IMR-90 (cell line): ENCODE measurements at regions not wholly inside any gene's neighbourhood (a gene's known extent, or its start where the extent isn't known, plus 50 kb on each side); places are given as distances from the start of the nearest gene placed in this dataset.
A peak's percentile ranks its signal among the peaks of the same experiment; 100 is the strongest.

Experiments used
- ATAC-seq: fragments of 200-7000 bp; cut with Tn5 transposase; 2 replicates; pipeline ENCODE4 v1.9.1; 2020; ENCODE audit warnings: low read depth, mild to moderate bottlenecking, moderate library complexity
- BruUV-seq: library from RNA; stranded (reverse); fragments of 400-500 nt; replicated peaks from 2 replicates; lab custom pipeline; 2021; lab: Mats Ljungman, UMichigan
- CTCF ChIA-PET: fragments of 300-600 bp; formaldehyde crosslinking; extraction: SDS; loops from one replicate; lab custom pipeline; 2021; ENCODE audit warnings: antibody characterized with exemption; lab: Yijun Ruan, JAX
- POLR2A ChIA-PET: fragments of 300-600 bp; sonication (Branson Sonifier 250); formaldehyde crosslinking; loops from one replicate; lab custom pipeline; 2022; ENCODE audit warnings: antibody characterized with exemption; ENCODE audit not compliant: unreplicated experiment; lab: Charles Lee
- DNase-seq: peaks from one replicate; pipeline ENCODE4 v3.0.0; 2013
- H2AFZ ChIP-seq: replicated peaks from 2 replicates; pipeline ENCODE3; 2013; ENCODE audit warnings: low read length, mild to moderate bottlenecking; ENCODE audit not compliant: poor library complexity
- H2AK5ac ChIP-seq: 2 replicates; pipeline ENCODE4 v1.6.1; 2013; ENCODE audit warnings: low read depth, low read length, inconsistent platforms
- H2AK9ac ChIP-seq: replicated peaks from 2 replicates; pipeline ENCODE3; 2013; ENCODE audit warnings: mild to moderate bottlenecking, low read depth, low read length, moderate library complexity; ENCODE audit not compliant: poor library complexity
- H2BK120ac ChIP-seq: 2 replicates; pipeline ENCODE4 v1.6.1; 2013; ENCODE audit warnings: low read depth, low read length, inconsistent platforms
- H2BK15ac ChIP-seq: 3 replicates; pipeline ENCODE4 v1.6.1; 2013; ENCODE audit warnings: low read depth, low read length, inconsistent platforms
- H2BK20ac ChIP-seq: 2 replicates; pipeline ENCODE4 v1.6.1; 2013; ENCODE audit warnings: low read depth, mild to moderate bottlenecking, inconsistent platforms, low read length, moderate library complexity
- H2BK5ac ChIP-seq: 2 replicates; pipeline ENCODE4 v1.6.1; 2013; ENCODE audit warnings: mild to moderate bottlenecking, low read depth, low read length, inconsistent platforms; ENCODE audit not compliant: poor library complexity, severe bottlenecking
- H3K14ac ChIP-seq: replicated peaks from 2 replicates; pipeline ENCODE4 v1.6.1; 2013; ENCODE audit warnings: low read depth, low read length, inconsistent platforms
- H3K18ac ChIP-seq: 2 replicates; pipeline ENCODE4 v1.6.1; 2013; ENCODE audit warnings: low read depth, low read length, control low read depth
- H3K23ac ChIP-seq: 2 replicates; pipeline ENCODE4 v1.6.1; 2013; ENCODE audit warnings: low read depth, low read length, inconsistent platforms
- H3K27ac ChIP-seq: 2 replicates; pipeline ENCODE4 v1.5.1; 2013; ENCODE audit warnings: mild to moderate bottlenecking, control low read depth, low read length; ENCODE audit not compliant: insufficient read depth
- H3K27me3 ChIP-seq: 2 replicates; pipeline ENCODE4 v1.6.1; 2013; ENCODE audit warnings: low read length; ENCODE audit not compliant: control insufficient read depth, insufficient read depth
- H3K36me3 ChIP-seq: 2 replicates; pipeline ENCODE4 v1.6.1; 2013; ENCODE audit warnings: low read length, mixed read lengths; ENCODE audit not compliant: control insufficient read depth, insufficient read depth
- H3K4ac ChIP-seq: 2 replicates; pipeline ENCODE4 v1.6.1; 2013; ENCODE audit warnings: low read depth, low read length, inconsistent platforms
- H3K4me1 ChIP-seq: 2 replicates; pipeline ENCODE4 v1.6.1; 2013; ENCODE audit warnings: low read length, mixed read lengths; ENCODE audit not compliant: control insufficient read depth, insufficient read depth
- H3K4me2 ChIP-seq: 2 replicates; pipeline ENCODE4 v1.6.1; 2013; ENCODE audit warnings: low read depth, mild to moderate bottlenecking, control low read depth, low read length, moderate library complexity
- H3K4me3 ChIP-seq: 2 replicates; pipeline ENCODE4 v1.5.1; 2013; ENCODE audit warnings: low read depth, mild to moderate bottlenecking, control low read depth, low read length, moderate library complexity; ENCODE audit not compliant: insufficient read depth
- H3K56ac ChIP-seq: 2 replicates; pipeline ENCODE4 v1.6.1; 2013; ENCODE audit warnings: low read length, inconsistent platforms; ENCODE audit not compliant: insufficient read depth; ENCODE audit errors: extremely low read depth
- H3K79me1 ChIP-seq, 2 experiments: 2 replicates each; pipeline ENCODE4 v1.6.1; 2013; ENCODE audit warnings: low read length in 2 of 2, inconsistent platforms in 1 of 2, low read depth in 1 of 2
- H3K9ac ChIP-seq: 2 replicates; pipeline ENCODE4 v1.6.1; 2013; ENCODE audit warnings: low read depth, low read length, control low read depth
- H3K9me1 ChIP-seq: 2 replicates; pipeline ENCODE4 v1.6.1; 2013; ENCODE audit warnings: low read length, inconsistent platforms; ENCODE audit not compliant: insufficient read depth
- H3K9me3 ChIP-seq: 2 replicates; pipeline ENCODE4 v1.6.1; 2013; ENCODE audit warnings: low read length; ENCODE audit not compliant: control insufficient read depth, insufficient read depth
- H4K20me1 ChIP-seq: 2 replicates; pipeline ENCODE4 v1.6.1; 2013; ENCODE audit warnings: low read length, inconsistent platforms; ENCODE audit not compliant: insufficient read depth
- H4K5ac ChIP-seq: 2 replicates; pipeline ENCODE4 v1.6.1; 2013; ENCODE audit warnings: mild to moderate bottlenecking, low read depth, low read length, control low read depth
- H4K8ac ChIP-seq, 2 experiments: 2 replicates each; pipeline ENCODE4 v1.6.1; 2013; ENCODE audit warnings: low read depth in 2 of 2, low read length in 2 of 2, control low read depth in 1 of 2, inconsistent platforms in 1 of 2
- H4K91ac ChIP-seq: 2 replicates; pipeline ENCODE4 v1.6.1; 2013; ENCODE audit warnings: low read depth, low read length, inconsistent platforms; ENCODE audit not compliant: insufficient read depth
- CHD1 ChIP-seq: IDR thresholded peaks from 2 replicates; pipeline ENCODE4 v1.6.1; 2012; ENCODE audit warnings: low read depth, low read length, improper control_type of control experiment
- FOS ChIP-seq: fragments of 150-350 bp; IDR thresholded peaks from 2 replicates; pipeline ENCODE4 v1.6.1; 2016; ENCODE audit warnings: low read depth, low read length
- MAZ ChIP-seq: IDR thresholded peaks from 2 replicates; pipeline ENCODE4 v1.6.1; 2012; ENCODE audit warnings: low read depth, mild to moderate bottlenecking, low read length, improper control_type of control experiment, moderate library complexity, borderline replicate concordance
- WGBS, 2 experiments: methylation state at CpG; one replicate each; pipeline versions ENCODE4 v1.1.5 to v1.1.7; 2013; ENCODE audit warnings: missing lambda C conversion rate in 2 of 2; ENCODE audit not compliant: insufficient read length in 1 of 2; ENCODE audit errors: extremely low coverage in 2 of 2; 5-methylcytosine and 5-hydroxymethylcytosine counted together
- dilution Hi-C: fragments of 300-500 bp; cut with HindIII; formaldehyde crosslinking; loops from one replicate; pipeline ENCODE4 v1.14.3; 2018; ENCODE audit warnings: low sequenced_read_pairs; ENCODE audit not compliant: unreplicated experiment
- in situ Hi-C: fragments of 300-500 bp; cut with MboI; formaldehyde crosslinking; loops from 3 replicates; pipeline ENCODE4 v1.14.3; 2019; ENCODE audit warnings: low sequenced_read_pairs, inconsistent platforms, mixed read lengths
- intact Hi-C: fragments of 100-400 bp; cut with micrococcal nuclease; formaldehyde crosslinking; loops from 2 replicates; pipeline ENCODE4 v1.10.0; 2022
- TF ChIP-seq, protein P1 (sequence below): conservative IDR thresholded peaks from 2 replicates; pipeline ENCODE4 v1.5.1; 2012; ENCODE audit warnings: mild to moderate bottlenecking, low read depth, low read length, improper control_type of control experiment
- TF ChIP-seq, protein P2 (sequence below): fragments of 150-350 bp; IDR thresholded peaks from 2 replicates; pipeline ENCODE4 v1.6.1; 2016; ENCODE audit warnings: low read depth, mild to moderate bottlenecking, low read length, moderate library complexity, borderline replicate concordance

DNA sequence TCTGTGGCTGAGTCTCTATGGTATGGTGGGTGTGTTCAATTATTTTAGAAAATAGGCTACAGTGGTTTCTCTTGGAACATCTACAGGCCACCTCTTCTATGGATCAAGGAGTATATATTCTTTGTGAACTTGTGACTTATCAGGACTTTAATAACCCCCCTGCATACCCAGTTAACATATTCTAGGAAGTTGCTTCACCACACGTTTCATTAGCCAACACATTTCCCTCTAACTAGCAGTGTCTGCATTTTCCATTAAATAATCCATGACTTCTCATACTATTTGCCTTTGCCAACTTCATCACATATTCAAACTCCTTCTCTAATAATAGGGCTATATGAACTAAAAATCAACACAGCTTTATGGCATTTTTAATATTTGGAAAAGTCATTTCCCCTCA lies 187.6 kb upstream of the ARL4C start:
- intact Hi-C loops (no loop called here), dilution Hi-C loops (no loop called here), in situ Hi-C loops (no loop called here)
- H4K91ac ChIP-seq, result no peak overlapping the region
- no peak overlapping the region for H3K27ac ChIP-seq
- H3K9me3 ChIP-seq, result no peaks in the 10 kb centered on the region
- H4K5ac ChIP-seq, result no peak overlapping the region
- BruUV-seq, result no TSS peak
- peak overlapping the region; percentile 72; the same call in 1 of the 2 replicates for H2BK120ac ChIP-seq
- no peaks in the 10 kb centered on the region for H3K27me3 ChIP-seq
- H3K56ac ChIP-seq, result no peak overlapping the region
- no peak overlapping the region for H2AK5ac ChIP-seq
- H4K20me1 ChIP-seq, result no peaks in the 10 kb centered on the region
- H2BK20ac ChIP-seq, result peak overlapping the region; percentile 60
- no peak overlapping the region for H3K23ac ChIP-seq
- peaks cover 0 to 18% of the 10 kb centered on the region in 2 experiments; a peak in 2 of 4 replicates for H3K79me1 ChIP-seq
- no peak overlapping the region for H2BK5ac ChIP-seq
- H3K4me1 ChIP-seq, result peaks cover 14% of the 10 kb centered on the region
- H3K4me2 ChIP-seq, result no peak overlapping the region
- H3K14ac ChIP-seq, result no peak overlapping the region
- H3K4ac ChIP-seq, result no peak overlapping the region
- TF ChIP-seq MAZ (no peak), CHD1 (no peak), FOS (no peak)
- TF ChIP-seq, protein P1, sequence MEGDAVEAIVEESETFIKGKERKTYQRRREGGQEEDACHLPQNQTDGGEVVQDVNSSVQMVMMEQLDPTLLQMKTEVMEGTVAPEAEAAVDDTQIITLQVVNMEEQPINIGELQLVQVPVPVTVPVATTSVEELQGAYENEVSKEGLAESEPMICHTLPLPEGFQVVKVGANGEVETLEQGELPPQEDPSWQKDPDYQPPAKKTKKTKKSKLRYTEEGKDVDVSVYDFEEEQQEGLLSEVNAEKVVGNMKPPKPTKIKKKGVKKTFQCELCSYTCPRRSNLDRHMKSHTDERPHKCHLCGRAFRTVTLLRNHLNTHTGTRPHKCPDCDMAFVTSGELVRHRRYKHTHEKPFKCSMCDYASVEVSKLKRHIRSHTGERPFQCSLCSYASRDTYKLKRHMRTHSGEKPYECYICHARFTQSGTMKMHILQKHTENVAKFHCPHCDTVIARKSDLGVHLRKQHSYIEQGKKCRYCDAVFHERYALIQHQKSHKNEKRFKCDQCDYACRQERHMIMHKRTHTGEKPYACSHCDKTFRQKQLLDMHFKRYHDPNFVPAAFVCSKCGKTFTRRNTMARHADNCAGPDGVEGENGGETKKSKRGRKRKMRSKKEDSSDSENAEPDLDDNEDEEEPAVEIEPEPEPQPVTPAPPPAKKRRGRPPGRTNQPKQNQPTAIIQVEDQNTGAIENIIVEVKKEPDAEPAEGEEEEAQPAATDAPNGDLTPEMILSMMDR, result no peak
- TF ChIP-seq, protein P2, sequence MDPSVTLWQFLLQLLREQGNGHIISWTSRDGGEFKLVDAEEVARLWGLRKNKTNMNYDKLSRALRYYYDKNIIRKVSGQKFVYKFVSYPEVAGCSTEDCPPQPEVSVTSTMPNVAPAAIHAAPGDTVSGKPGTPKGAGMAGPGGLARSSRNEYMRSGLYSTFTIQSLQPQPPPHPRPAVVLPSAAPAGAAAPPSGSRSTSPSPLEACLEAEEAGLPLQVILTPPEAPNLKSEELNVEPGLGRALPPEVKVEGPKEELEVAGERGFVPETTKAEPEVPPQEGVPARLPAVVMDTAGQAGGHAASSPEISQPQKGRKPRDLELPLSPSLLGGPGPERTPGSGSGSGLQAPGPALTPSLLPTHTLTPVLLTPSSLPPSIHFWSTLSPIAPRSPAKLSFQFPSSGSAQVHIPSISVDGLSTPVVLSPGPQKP, result no peak
- H3K4me3 ChIP-seq, result no peak overlapping the region
- H4K8ac ChIP-seq, result peak overlapping the region; percentile 26 to 63; a peak in 2 of 4 replicates
- peaks cover 23% of the 10 kb centered on the region for H3K9me1 ChIP-seq
- ChIA-PET CTCF (no interaction called here), POLR2A (no interaction called here)
- ATAC-seq, result no peak
- no peaks in the 10 kb centered on the region for H3K36me3 ChIP-seq
- no peak overlapping the region for H2AK9ac ChIP-seq
- H3K9ac ChIP-seq, result no peak overlapping the region
- WGBS, 2 experiments, result 86% methylated on average over 1 of the region's 1 CpG; no CpG with 5 or more reads in 1 of the 2 experiments
- no peak overlapping the region for H2AFZ ChIP-seq
- H3K18ac ChIP-seq, result peak overlapping the region; percentile 48; the same call in 1 of the 2 replicates
- DNase-seq, result no peak
- H2BK15ac ChIP-seq, result no peak overlapping the region; the same call in 2 of the 3 replicates
